Prostate gland (tissue), 2 donors: ENCODE measurements at regions not wholly inside any gene's neighbourhood (a gene's known extent, or its start where the extent isn't known, plus 50 kb on each side); places are given as distances from the start of the nearest gene placed in this dataset.

Source experiments
- CTCF ChIP-seq, 4 experiments: fragments of 200-600 bp in 2 of 4; fragments of 450-650 bp in 2 of 4; sonication (generic) in 2 of 4; IDR thresholded peaks; 1 replicate in 3 of 4; 2 replicates in 1 of 4; pipeline ENCODE4 v1.5.1; 2016 to 2019; ENCODE audit warnings: antibody characterized with exemption in 4 of 4, mild to moderate bottlenecking in 2 of 4, moderate library complexity in 2 of 4
- POLR2AphosphoS5 ChIP-seq: sonication (generic); formaldehyde crosslinking; IDR thresholded peaks from one replicate; pipeline ENCODE4 v1.6.1; 2017; ENCODE audit warnings: antibody characterized with exemption

GRCh38 chr4:146033149-146033548, 94.5 kb upstream of the ZNF827 start:
- TF ChIP-seq POLR2AphosphoS5 (no peak), CTCF (IDR thresholded peaks at IDR 0.05) (no peak)
